ENCODE measurements at regions not wholly inside any gene's neighbourhood (a gene's known extent, or its start where the extent isn't known, plus 50 kb on each side); places are given as distances from the start of the nearest gene placed in this dataset.
"Not testable (repeated sequence)": the region's sequence is repeated elsewhere in the genome, so short reads cannot be mapped to it uniquely, and the experiment has no call there.

- DNase-seq (ENCODE audit: low read depth), result no peak
- no peak overlapping the region for H3K4me3 ChIP-seq (ENCODE audit: low read depth, low read length)
- TF ChIP-seq, protein P1, sequence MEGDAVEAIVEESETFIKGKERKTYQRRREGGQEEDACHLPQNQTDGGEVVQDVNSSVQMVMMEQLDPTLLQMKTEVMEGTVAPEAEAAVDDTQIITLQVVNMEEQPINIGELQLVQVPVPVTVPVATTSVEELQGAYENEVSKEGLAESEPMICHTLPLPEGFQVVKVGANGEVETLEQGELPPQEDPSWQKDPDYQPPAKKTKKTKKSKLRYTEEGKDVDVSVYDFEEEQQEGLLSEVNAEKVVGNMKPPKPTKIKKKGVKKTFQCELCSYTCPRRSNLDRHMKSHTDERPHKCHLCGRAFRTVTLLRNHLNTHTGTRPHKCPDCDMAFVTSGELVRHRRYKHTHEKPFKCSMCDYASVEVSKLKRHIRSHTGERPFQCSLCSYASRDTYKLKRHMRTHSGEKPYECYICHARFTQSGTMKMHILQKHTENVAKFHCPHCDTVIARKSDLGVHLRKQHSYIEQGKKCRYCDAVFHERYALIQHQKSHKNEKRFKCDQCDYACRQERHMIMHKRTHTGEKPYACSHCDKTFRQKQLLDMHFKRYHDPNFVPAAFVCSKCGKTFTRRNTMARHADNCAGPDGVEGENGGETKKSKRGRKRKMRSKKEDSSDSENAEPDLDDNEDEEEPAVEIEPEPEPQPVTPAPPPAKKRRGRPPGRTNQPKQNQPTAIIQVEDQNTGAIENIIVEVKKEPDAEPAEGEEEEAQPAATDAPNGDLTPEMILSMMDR (IDR thresholded peaks at IDR 0.05; ENCODE audit: insufficient read depth, low read depth, low read length, missing control alignments), result no peak
Measured at GRCh38 chr10:44279426-44280126, 105.3 kb downstream of the CXCL12 start.

GRCh38 chr10:44278837-44279324, 106.0 kb downstream of the CXCL12 start:
- no peak for DNase-seq (ENCODE audit: low read depth)
- H3K4me3 ChIP-seq (ENCODE audit: low read depth, low read length), result no peak overlapping the region
- TF ChIP-seq, protein P1 (IDR thresholded peaks at IDR 0.05; ENCODE audit: insufficient read depth, low read depth, low read length, missing control alignments), result no peak

GRCh38 chr10:44268435-44268948, 116.4 kb downstream of the CXCL12 start:
- not testable (repeated sequence) for H3K4me3 ChIP-seq (ENCODE audit: low read depth, low read length); DNase-seq (ENCODE audit: low read depth)

- TF ChIP-seq, protein P1 (IDR thresholded peaks at IDR 0.05; ENCODE audit: insufficient read depth, low read depth, low read length, missing control alignments), result no peak
- no peak overlapping the region for H3K4me3 ChIP-seq (ENCODE audit: low read depth, low read length)
- DNase-seq (ENCODE audit: low read depth), result no peak
Measured at GRCh38 chr10:44267007-44267406, 117.9 kb downstream of the CXCL12 start.

DNA sequence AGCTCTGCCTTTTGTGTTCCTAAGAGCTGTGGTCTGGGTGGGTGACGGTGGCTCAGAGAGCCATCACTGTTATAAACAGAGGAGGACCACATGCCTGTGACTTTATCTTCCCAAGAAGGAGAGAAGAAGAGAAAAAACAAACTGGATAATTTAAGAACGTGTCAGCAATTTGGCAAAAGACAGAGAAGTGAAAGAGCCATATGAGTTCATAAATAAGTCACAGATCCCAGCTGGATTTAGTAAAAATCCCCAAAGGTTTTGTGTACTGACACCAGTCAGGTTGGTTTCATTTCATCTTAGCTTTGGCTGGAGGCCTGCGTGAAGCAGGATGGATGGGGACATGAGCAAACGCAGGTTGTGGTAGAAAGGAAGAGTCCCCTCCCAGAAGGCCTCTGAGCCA, 120.7 kb downstream of the CXCL12 start:
- no peak overlapping the region for H3K4me3 ChIP-seq (ENCODE audit: low read depth, low read length)
- DNase-seq (ENCODE audit: low read depth), result peak; percentile 73
- TF ChIP-seq, protein P1 (IDR thresholded peaks at IDR 0.05; ENCODE audit: insufficient read depth, low read depth, low read length, missing control alignments), result no peak

DNA sequence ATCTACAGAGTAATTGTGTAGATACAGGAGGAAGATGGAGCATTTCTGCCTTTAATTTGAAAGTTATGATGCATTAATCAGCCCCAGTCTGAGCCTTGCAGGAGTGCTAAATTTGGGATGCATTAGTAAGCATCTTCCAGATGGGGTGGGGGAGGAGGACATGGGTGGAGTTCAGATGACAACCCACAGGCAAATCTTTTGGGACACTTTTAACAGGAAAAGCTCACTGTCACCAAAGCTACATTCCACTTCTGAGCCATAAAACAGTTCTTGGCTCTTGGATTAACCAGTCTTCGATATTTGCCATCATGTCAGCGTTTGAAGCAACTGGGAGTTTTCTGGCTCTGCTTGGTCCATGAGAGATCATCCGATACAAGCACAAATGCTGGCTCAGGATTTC, 121.1 kb downstream of the CXCL12 start:
- H3K4me3 ChIP-seq (ENCODE audit: low read depth, low read length), result no peak overlapping the region
- TF ChIP-seq, protein P1 (IDR thresholded peaks at IDR 0.05; ENCODE audit: insufficient read depth, low read depth, low read length, missing control alignments), result no peak
- DNase-seq (ENCODE audit: low read depth), result no peak

- TF ChIP-seq, protein P1 (IDR thresholded peaks at IDR 0.05; ENCODE audit: insufficient read depth, low read depth, low read length, missing control alignments), result no peak
- no peak for DNase-seq (ENCODE audit: low read depth)
- H3K4me3 ChIP-seq (ENCODE audit: low read depth, low read length), result no peak overlapping the region
Measured at GRCh38 chr10:44262551-44263251, 122.2 kb downstream of the CXCL12 start.

Data from GM12865 (cell line).